Muscle of arm (tissue), 1 donor: ENCODE measurements at regions not wholly inside any gene's neighbourhood (a gene's known extent, or its start where the extent isn't known, plus 50 kb on each side); places are given as distances from the start of the nearest gene placed in this dataset.

Experiments used
- DNase-seq: peaks from one replicate; pipeline ENCODE4 v3.0.0-alpha.2; 2013

DNA sequence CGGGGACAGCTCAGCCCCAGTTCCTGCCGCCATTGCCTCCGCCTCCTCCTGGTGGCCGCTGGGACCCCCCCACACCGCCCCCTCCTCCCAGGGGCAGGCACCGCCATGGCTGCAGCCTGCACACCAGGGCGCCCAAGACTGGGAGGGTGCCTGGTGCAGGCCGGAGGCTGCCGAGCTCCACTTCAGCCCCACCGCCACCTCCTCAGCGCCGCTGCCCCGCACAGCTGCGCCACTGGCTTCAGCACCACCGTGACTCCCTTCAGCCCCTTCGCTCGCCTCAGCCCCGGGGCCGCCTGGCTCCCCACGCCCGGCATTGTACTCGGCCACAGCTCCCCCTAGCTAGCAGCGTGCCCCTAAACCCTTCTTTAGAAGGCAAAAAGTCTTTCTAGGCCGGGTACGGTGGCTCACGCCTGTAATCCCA is 131.1 kb downstream of the CRYBB2 start:
- DNase-seq, result no peak

DNA sequence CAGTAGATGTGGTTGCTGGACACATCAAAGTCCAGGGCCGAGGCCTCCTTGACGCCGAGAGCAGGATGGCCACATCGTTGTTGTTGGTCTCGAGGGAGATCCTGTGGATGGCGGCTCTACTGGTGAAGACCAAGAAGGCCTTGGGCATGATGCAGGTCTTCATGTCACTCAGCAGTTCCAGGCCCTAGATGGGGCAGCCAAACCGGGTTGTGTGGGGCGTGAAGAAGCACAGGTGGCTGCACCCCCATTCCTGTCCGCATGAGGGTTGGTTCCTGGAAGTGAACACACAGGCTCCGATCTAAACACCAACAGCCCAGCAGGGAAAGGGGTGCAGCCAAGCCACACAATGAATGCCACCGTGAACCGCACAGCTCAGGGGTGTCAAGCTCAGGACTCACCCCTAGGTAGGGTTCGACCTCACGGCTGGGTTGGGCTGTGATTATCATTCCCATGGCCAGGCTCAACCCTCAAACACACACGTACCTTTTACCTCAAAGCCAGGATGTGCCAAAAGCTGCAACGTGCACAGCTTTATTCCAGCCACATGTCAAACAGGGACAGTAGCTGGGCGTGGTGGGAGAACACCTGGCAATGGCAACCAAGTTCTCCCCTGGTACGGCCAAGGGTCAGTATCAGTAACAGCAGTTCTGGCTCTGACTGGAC is 132.3 kb downstream of the CRYBB2 start:
- no peak for DNase-seq

GRCh38 chr22:25352294-25352680 is 132.8 kb downstream of the CRYBB2 start:
- DNase-seq, result no peak

GRCh38 chr22:25353516-25354445 is 134.3 kb downstream of the CRYBB2 start:
- no peak for DNase-seq

GRCh38 chr22:25354456-25354855 is 135.0 kb downstream of the CRYBB2 start:
- no peak for DNase-seq

- no peak for DNase-seq
Measured at GRCh38 chr22:25357132-25357455, 137.7 kb downstream of the CRYBB2 start.

GRCh38 chr22:25357606-25358420 is 138.4 kb downstream of the CRYBB2 start:
- no peak for DNase-seq

DNA sequence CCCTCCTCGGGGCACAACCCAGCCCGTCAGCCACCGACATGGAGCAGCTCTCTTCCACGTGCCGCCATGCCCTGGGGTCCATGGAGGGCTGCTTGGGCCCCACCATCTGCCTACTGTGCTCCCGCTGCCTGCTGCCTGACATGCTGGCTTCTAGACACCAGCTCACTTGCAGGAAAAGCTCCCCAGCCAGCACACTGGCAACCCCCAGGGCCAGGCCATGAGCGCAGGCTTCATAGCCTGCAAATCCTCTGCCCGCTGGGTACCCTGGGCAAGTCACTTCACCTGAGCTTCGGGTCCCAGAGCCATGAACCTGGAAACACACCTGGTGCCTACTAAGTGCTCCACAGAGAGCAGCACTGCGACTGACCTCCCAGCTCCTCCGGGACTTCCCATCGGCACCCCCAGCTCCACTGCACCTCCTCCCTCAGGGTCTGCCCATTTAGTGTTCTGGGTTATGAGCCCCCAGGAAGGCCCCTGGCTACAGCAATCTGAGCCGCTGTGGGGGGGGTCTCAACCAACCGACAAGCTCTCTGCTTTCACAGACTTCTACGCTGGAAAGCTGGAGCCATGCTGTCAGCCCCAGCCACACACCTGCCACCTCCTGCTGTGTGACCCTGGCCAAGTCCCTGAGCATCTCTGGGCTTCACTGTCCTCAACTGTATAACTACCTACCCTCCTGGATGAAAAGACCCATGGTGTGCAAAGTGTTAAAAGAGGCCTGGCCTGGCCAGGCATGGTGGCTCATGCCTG is 139.2 kb downstream of the CRYBB2 start:
- no peak for DNase-seq

GRCh38 chr22:25359601-25360261 is 140.3 kb downstream of the CRYBB2 start:
- no peak for DNase-seq

- DNase-seq, result no peak
Measured at GRCh38 chr22:25360411-25360810, 141.0 kb downstream of the CRYBB2 start.

- DNase-seq, result no peak
Measured at GRCh38 chr22:25360891-25361645, 141.6 kb downstream of the CRYBB2 start.

GRCh38 chr22:25361899-25362214 is 142.4 kb downstream of the CRYBB2 start:
- no peak for DNase-seq

- peak; percentile 64 for DNase-seq
Measured at GRCh38 chr22:25362215-25362882, 142.9 kb downstream of the CRYBB2 start.

DNA sequence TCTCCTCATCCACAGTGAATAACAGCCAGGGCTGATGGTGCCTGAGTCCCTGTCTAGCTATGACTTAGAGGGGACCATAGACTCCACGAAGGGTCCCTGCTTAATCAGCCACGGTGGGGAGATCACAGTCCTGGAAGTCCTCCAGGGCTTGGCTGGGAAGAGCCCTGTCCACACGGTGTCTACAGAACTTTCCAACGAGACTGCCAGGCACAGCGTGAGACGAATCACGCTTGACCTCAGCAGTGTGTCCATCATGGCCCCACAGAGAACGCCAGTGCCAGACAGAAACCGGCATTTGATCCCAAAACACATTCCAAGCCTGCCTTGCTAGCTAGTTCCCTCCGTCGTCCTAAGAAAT is 143.4 kb downstream of the CRYBB2 start:
- DNase-seq, result no peak

- no peak for DNase-seq
Measured at GRCh38 chr22:25363474-25363873, 144.0 kb downstream of the CRYBB2 start.

DNA sequence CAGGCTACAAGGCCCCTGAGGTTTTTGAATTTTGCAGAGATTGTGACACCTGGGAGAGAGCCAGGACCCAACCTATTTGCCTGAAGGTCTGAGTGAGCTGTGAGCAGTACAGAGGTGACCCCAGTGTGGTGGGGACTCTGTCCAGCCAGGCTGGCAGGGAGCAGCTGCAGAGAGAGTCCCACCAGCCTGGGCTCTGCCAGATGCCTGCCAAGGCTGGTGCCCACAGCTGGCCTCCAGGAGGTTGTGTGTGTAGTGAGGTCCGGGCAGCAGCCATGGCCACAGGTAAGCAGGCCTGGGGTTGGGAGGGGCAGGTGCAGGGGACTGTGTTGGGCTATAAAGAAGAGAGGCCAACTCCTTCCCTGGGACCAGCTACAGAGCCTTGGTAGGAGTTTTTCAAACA is 144.8 kb downstream of the CRYBB2 start:
- no peak for DNase-seq

DNA sequence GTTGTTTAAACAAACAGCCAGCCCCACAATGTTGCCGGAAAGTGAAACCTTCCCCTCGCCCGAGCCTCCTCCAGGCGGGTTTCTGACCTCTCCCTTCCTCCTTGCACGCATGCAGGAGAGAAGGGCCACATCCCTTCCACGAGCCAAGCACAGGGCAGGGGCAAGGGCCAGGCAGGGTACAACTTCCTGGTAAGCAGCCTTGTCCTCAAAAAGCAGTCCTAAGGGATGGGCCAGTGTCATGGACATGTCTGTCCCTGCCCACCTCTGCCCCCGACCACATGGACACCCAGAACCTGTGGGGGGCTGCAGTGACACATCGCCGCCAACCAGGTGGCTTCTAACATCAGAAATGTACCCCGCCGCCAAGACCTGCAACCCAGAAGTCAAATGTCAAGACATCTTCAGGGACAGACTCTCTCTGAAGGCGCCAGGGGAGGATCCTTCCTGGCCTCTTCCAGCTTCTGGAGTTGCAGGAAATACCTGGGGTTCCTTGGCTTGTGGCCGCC is 145.3 kb downstream of the CRYBB2 start:
- DNase-seq, result no peak

- no peak for DNase-seq
Measured at GRCh38 chr22:25365491-25366261, 146.2 kb downstream of the CRYBB2 start.

DNA sequence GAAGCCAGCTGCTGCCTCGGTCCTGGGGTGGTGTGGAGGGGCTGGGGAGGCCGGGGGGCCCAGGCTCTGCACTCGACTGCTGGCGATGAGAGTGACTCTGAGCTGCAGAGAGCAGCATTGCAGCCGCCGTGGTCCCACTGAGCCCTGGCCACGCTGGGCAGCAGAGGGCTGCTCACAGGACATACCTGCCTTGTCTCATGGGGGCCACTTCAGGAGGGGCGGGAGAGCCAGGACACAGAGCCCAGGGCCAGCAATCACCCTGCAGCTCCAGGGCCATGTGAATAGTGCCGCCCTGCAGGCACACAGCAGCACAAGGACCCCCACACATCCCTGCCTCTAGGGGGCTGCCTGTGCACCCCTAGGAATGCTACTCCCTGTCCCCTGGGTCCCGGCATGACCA is 147.0 kb downstream of the CRYBB2 start:
- DNase-seq, result no peak
